Body of pancreas (tissue), 4 donors: ENCODE measurements at regions not wholly inside any gene's neighbourhood (a gene's known extent, or its start where the extent isn't known, plus 50 kb on each side); places are given as distances from the start of the nearest gene placed in this dataset.

Experiments
- CTCF ChIP-seq, 7 experiments: fragments of 450-650 bp in 4 of 7; fragments of 200-600 bp in 3 of 7; sonication (generic) in 3 of 7; IDR thresholded peaks; one replicate each; pipeline ENCODE4 v1.5.1; 2016 to 2019; ENCODE audit warnings: antibody characterized with exemption in 7 of 7
- POLR2A ChIP-seq, 3 donors: fragments of 450-650 bp; IDR thresholded peaks; one replicate each; pipeline ENCODE4 v1.6.1; 2016; ENCODE audit warnings: antibody characterized with exemption in 3 of 3, mild to moderate bottlenecking in 2 of 3

- TF ChIP-seq POLR2A (IDR thresholded peaks at IDR 0.05) = no peak
- no peak for TF ChIP-seq CTCF (IDR thresholded peaks at IDR 0.05)
Measured at GRCh38 chr4:81667539-81667938, 195.8 kb upstream of the RASGEF1B start.
